ENCODE measurements at regions not wholly inside any gene's neighbourhood (a gene's known extent, or its start where the extent isn't known, plus 50 kb on each side); places are given as distances from the start of the nearest gene placed in this dataset.

DNA sequence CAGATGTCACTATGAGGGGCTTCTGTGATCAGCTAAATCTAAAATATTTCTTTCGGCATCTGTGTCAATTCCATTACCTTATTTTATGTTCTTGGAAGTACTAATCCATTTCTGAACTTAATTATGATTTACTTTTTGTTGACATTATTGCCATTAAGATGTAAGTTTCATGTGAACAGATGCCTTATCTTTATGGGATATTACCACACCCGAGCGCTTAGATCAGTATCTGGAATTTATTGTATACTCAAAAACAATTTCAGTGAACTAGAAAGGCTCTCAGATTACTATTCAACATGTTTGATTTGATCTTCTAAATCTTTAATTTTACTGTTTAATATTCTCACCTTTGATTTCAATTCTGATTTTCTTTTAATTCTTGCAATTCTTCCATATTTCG is 567.7 kb upstream of the TLE4 start:
- Histone ChIP-seq H3K9me3 (no peaks in the 10 kb centered on the region), H3K4me1 (no peaks in the 10 kb centered on the region), H3K4me3 (no peak overlapping the region), H3K27me3 (no peaks in the 10 kb centered on the region), H3K27ac (no peak overlapping the region), H3K36me3 (no peaks in the 10 kb centered on the region)
- WGBS, 2 donors, result 96 to 97% methylated on average over 4 of the region's 4 CpGs
- TF ChIP-seq EP300 (IDR thresholded peaks at IDR 0.05), result no peak
- TF ChIP-seq, protein P1, sequence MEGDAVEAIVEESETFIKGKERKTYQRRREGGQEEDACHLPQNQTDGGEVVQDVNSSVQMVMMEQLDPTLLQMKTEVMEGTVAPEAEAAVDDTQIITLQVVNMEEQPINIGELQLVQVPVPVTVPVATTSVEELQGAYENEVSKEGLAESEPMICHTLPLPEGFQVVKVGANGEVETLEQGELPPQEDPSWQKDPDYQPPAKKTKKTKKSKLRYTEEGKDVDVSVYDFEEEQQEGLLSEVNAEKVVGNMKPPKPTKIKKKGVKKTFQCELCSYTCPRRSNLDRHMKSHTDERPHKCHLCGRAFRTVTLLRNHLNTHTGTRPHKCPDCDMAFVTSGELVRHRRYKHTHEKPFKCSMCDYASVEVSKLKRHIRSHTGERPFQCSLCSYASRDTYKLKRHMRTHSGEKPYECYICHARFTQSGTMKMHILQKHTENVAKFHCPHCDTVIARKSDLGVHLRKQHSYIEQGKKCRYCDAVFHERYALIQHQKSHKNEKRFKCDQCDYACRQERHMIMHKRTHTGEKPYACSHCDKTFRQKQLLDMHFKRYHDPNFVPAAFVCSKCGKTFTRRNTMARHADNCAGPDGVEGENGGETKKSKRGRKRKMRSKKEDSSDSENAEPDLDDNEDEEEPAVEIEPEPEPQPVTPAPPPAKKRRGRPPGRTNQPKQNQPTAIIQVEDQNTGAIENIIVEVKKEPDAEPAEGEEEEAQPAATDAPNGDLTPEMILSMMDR (IDR thresholded peaks at IDR 0.05), result no peak
- TF ChIP-seq POLR2A (IDR thresholded peaks at IDR 0.05), result no peak
- no peak for DNase-seq (ENCODE audit: low spot score in 2 of 2)

DNA sequence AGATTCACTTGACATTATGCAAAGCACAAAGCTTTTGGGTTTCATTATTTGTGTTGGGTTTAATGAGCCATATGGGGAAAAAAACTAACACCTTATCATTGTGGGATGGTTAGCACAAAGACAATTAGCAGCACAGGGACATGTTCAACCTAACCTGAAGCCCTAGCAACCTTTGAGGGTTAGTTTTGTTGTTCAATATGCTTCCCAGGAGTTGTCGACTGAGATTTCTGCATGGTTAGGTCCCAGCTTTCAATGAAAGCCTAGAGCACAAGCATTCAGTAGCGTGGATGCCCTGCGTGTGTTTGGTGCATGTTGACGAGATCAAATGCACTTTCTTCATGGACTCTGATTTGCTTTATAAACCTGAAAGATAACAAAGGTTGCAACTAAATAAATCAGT is 565.2 kb upstream of the TLE4 start:
- H3K27me3 ChIP-seq, result no peaks in the 10 kb centered on the region
- H3K9me3 ChIP-seq, result no peaks in the 10 kb centered on the region
- no peaks in the 10 kb centered on the region for H3K36me3 ChIP-seq
- no peaks in the 10 kb centered on the region for H3K4me1 ChIP-seq
- no peak for TF ChIP-seq EP300 (IDR thresholded peaks at IDR 0.05)
- TF ChIP-seq, protein P1 (IDR thresholded peaks at IDR 0.05), result no peak
- no peak for DNase-seq (ENCODE audit: low spot score in 2 of 2)
- no peak overlapping the region for H3K27ac ChIP-seq
- H3K4me3 ChIP-seq, result no peak overlapping the region
- WGBS, 2 donors, result 88 to 93% methylated on average over 4 of the region's 4 CpGs

DNA sequence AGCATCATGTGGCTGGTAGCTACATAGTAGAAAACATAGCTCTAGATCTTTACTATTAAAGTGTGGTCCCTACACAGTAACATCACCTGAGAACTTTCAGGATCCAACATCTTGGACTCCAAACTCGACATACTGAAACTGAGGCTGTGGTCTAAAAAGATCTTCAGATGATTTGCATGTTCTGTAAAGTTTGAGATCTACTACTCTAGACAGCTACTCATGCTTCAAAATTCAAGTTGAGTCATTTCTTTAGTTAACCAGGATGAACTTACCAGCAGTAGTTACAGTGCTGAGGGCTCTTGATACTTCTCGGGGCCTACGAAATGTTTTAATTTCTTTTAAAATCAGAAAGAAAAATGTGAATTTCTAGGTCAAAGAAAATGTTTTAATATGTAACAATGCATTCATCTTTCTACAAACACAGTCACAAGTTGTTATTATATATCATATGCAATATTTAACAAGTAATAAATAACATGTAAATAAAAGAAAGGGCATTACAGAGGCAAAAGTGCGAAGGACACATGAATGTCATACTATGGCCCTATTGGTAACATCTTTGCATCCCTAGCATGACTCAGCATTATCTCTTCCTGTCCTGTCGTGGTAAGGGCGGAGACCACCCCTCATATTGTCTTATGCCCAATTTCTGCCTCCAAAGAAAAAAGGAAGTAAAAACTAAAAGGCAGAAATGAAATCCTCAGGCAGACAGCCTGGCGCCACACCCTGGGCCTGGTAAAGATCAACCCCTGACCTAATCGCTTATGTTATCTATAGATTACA is 563.9 kb upstream of the TLE4 start:
- Histone ChIP-seq H3K36me3 (no peaks in the 10 kb centered on the region), H3K4me1 (no peaks in the 10 kb centered on the region), H3K9me3 (no peaks in the 10 kb centered on the region), H3K27me3 (no peaks in the 10 kb centered on the region), H3K4me3 (no peak overlapping the region), H3K27ac (no peak overlapping the region)
- 84 to 86% methylated on average over 8 of the region's 8 CpGs for WGBS, 2 donors
- TF ChIP-seq POLR2A (IDR thresholded peaks at IDR 0.05) (no peak), EP300 (IDR thresholded peaks at IDR 0.05) (no peak)
- TF ChIP-seq, protein P1 (IDR thresholded peaks at IDR 0.05), result no peak
- DNase-seq (ENCODE audit: low spot score in 2 of 2), result no peak

DNA sequence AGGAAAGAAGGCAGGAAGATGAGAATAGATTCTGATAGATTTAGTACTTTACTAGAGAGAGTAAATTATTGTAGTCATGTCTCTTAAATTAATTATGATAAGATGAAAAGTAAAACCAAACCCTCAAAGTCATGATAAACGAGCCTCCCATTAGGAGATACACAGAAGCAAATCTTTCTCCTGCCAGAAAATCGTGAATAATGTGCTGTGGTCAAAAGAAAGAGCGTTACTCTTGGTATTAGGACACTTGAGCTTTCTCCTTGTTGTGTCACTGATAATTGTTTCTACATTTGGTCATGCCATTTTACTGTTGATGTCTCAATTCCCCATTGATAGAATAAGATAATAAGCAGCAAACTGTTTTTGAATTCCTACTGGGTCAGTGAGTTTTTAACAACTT is 562.8 kb upstream of the TLE4 start:
- H3K4me3 ChIP-seq, result no peak overlapping the region
- H3K27ac ChIP-seq, result no peak overlapping the region
- no peak for DNase-seq (ENCODE audit: low spot score in 2 of 2)
- no peak for TF ChIP-seq EP300 (IDR thresholded peaks at IDR 0.05)
- TF ChIP-seq POLR2A (IDR thresholded peaks at IDR 0.05), result no peak
- TF ChIP-seq, protein P1 (IDR thresholded peaks at IDR 0.05), result no peak
- WGBS, 2 donors, result 78 to 79% methylated on average over 3 of the region's 3 CpGs
- no peaks in the 10 kb centered on the region for H3K4me1 ChIP-seq
- H3K36me3 ChIP-seq, result no peaks in the 10 kb centered on the region
- H3K27me3 ChIP-seq, result no peaks in the 10 kb centered on the region
- H3K9me3 ChIP-seq, result no peaks in the 10 kb centered on the region

DNA sequence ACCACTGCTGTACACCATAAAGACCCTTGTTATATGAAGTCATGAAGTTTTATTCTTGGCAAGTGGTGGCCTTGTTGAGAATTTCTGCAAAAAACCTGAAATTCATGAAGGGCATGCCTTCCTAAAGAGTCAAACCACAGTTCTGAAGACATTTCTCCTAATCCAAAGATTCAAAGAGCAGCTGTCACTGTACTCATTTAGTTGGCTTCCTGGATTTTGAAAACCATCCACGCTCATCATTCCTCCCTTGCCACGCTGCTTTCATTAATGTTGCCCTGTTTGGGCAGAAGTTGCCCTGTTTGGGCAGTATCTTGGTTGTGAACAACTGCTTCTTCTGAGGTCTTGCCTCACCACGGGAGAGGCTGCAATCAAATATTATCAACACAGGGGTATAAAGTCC is 560.3 kb upstream of the TLE4 start:
- 90 to 93% methylated on average over 3 of the region's 3 CpGs for WGBS, 2 donors

More for the DNA sequence above, 560.3 kb upstream of the TLE4 start:
- H3K27me3 ChIP-seq, result no peaks in the 10 kb centered on the region
- H3K4me1 ChIP-seq, result no peaks in the 10 kb centered on the region
- TF ChIP-seq, protein P1 (IDR thresholded peaks at IDR 0.05), result no peak
- no peak for TF ChIP-seq POLR2A (IDR thresholded peaks at IDR 0.05)
- no peak for TF ChIP-seq EP300 (IDR thresholded peaks at IDR 0.05)
- no peak overlapping the region for H3K27ac ChIP-seq
- H3K36me3 ChIP-seq, result no peaks in the 10 kb centered on the region
- no peak for DNase-seq (ENCODE audit: low spot score in 2 of 2)
- no peaks in the 10 kb centered on the region for H3K9me3 ChIP-seq
- H3K4me3 ChIP-seq, result no peak overlapping the region
